Type B pancreatic cell (in vitro differentiated cells): ENCODE measurements at regions not wholly inside any gene's neighbourhood (a gene's known extent, or its start where the extent isn't known, plus 50 kb on each side); places are given as distances from the start of the nearest gene placed in this dataset.

ENCODE experiments used
- DNase-seq: peaks from one replicate; pipeline ENCODE4 v3.0.0; 2021; ENCODE audit warnings: mixed read lengths; ENCODE audit not compliant: unreplicated experiment; ENCODE audit errors: extremely low spot score
- H3K27ac Mint-ChIP-seq: 2 replicates; pipeline ENCODE4 v1.8.0; 2021; ENCODE audit warnings: mild to moderate bottlenecking, mixed read lengths
- H3K27me3 Mint-ChIP-seq: 2 replicates; pipeline ENCODE4 v1.8.0; 2021; ENCODE audit warnings: mixed read lengths
- H3K36me3 Mint-ChIP-seq: 2 replicates; pipeline ENCODE4 v1.8.0; 2021; ENCODE audit warnings: mixed read lengths
- H3K4me1 Mint-ChIP-seq: one replicate; pipeline ENCODE4 v1.8.0; 2021; ENCODE audit warnings: mixed read lengths; ENCODE audit not compliant: unreplicated experiment
- H3K4me3 Mint-ChIP-seq: 2 replicates; pipeline ENCODE4 v1.8.0; 2021; ENCODE audit warnings: mild to moderate bottlenecking, mixed read lengths
- H3K9me3 Mint-ChIP-seq: 2 replicates; pipeline ENCODE4 v1.8.0; 2021; ENCODE audit warnings: mixed read lengths
- TF ChIP-seq, protein P1 (sequence below): fragments of 200-600 bp; sonication (generic); conservative IDR thresholded peaks from 2 replicates; pipeline ENCODE4 v1.5.0; 2021; ENCODE audit warnings: antibody characterized with exemption, mild to moderate bottlenecking

DNA sequence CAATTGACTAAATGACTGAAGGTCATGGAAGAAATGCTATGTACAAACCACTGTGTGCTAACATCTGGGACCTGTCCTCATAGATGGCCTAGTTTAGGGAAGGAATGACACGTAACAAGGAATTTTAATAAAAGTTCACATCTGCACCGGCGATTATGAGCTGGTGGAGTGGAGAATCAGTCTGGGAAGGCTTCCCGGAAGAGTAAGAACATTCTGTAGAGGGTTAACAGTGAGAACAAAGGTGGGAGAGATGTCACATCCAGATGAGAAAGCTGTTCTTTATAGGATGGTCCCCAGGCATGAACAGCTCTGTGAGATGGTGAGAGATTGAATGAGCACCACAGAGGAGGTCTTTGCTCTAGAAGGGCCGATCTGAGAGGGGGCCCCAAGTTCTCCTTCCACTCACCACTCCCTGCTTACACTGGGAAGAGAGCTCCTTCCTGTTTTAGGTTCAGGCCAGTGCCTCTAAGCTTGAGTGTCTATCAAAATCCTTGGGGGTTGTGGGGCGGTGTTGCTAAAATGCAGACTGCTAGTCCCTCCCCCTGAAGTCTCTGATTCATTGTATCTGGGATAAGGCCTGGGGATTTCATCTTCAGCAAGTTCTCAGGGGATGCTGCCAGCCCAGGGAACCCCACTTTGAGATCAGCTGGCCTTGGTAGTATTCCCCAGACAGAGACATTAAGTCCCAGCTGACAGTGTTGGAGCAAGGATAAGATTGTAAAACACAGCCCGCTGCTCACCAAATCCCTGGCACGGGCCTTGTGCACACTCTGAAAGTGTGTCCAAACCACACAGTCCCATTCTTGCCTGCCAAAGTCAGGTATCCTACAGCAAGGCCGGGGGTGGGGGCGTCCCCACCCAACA, 294.7 kb upstream of the MAF start:
- H3K9me3 Mint-ChIP-seq, result peaks cover 6% of the 10 kb centered on the region
- peaks cover 6% of the 10 kb centered on the region for H3K4me1 Mint-ChIP-seq
- no peak overlapping the region for H3K4me3 Mint-ChIP-seq
- H3K27ac Mint-ChIP-seq, result no peak overlapping the region
- TF ChIP-seq, protein P1, sequence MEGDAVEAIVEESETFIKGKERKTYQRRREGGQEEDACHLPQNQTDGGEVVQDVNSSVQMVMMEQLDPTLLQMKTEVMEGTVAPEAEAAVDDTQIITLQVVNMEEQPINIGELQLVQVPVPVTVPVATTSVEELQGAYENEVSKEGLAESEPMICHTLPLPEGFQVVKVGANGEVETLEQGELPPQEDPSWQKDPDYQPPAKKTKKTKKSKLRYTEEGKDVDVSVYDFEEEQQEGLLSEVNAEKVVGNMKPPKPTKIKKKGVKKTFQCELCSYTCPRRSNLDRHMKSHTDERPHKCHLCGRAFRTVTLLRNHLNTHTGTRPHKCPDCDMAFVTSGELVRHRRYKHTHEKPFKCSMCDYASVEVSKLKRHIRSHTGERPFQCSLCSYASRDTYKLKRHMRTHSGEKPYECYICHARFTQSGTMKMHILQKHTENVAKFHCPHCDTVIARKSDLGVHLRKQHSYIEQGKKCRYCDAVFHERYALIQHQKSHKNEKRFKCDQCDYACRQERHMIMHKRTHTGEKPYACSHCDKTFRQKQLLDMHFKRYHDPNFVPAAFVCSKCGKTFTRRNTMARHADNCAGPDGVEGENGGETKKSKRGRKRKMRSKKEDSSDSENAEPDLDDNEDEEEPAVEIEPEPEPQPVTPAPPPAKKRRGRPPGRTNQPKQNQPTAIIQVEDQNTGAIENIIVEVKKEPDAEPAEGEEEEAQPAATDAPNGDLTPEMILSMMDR, result no peak
- peaks cover 3% of the 10 kb centered on the region for H3K27me3 Mint-ChIP-seq
- DNase-seq, result no peak
- H3K36me3 Mint-ChIP-seq, result no peaks in the 10 kb centered on the region

DNA sequence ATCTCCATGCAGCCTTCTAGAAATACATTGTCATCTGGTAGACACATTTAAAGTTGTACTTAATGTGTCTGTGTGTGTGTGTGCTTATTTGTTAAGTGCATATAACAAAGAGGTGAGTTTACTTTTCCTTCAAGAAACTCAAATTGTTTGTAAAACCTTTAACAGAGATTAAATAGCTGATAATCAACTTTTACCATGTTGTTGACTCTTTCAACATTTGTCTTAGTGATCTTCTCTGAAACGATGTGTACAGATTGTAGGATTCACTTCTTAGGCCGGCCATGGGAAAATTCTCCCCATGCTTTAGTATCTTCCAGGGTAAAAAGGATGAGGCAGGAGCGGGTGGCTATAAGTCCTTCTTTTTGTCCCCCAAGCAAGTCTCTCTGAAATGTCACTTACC, 292.9 kb upstream of the MAF start:
- peaks cover 6% of the 10 kb centered on the region for H3K9me3 Mint-ChIP-seq
- H3K36me3 Mint-ChIP-seq, result no peaks in the 10 kb centered on the region
- no peak overlapping the region for H3K27ac Mint-ChIP-seq
- H3K4me1 Mint-ChIP-seq, result peaks cover 6% of the 10 kb centered on the region
- H3K4me3 Mint-ChIP-seq, result no peak overlapping the region
- H3K27me3 Mint-ChIP-seq, result peaks cover 3% of the 10 kb centered on the region
- TF ChIP-seq, protein P1, result no peak
- DNase-seq, result no peak

DNA sequence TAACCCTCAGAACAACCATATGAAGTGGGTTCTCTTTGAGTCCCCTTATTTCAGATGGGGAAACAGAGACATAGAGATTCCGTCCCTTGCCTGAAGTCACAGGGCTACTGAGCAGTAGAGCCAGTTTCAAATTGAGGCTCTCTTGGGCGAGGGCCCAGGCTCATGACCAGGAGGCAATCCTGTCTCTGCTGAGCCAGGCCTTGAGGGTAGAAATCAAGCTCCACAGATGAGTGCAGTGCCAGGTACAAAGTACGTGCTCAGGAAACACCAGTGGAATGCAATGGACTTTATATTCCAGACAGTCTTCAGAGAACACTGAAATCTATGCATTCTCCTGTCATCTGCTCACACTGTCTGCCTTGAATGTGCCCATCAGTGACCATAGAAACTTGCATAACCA, 291.7 kb upstream of the MAF start:
- Mint-ChIP-seq H3K27ac (no peak overlapping the region), H3K4me3 (no peak overlapping the region), H3K36me3 (no peaks in the 10 kb centered on the region), H3K4me1 (no peaks in the 10 kb centered on the region), H3K9me3 (peaks cover 6% of the 10 kb centered on the region), H3K27me3 (peaks cover 3% of the 10 kb centered on the region)
- DNase-seq, result no peak
- TF ChIP-seq, protein P1, result no peak

DNA sequence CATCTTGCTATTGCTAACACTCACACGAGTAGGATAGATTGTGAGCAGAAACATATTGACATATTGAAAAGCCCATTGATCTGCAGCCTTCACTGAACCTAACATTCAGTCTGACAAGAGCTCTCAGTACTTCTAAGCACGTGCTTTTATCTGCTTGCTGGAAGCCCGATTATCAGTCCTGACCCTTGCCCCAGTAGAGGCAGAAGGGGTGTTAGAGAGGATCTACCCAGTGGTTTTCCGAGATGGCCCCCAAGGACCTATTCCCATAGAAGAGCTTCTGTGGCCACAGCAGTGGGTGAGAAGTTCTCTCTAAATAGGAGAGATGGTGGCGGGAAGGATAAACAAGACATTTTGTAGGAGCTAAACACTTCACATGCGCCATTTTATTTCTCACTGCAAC, 290.9 kb upstream of the MAF start:
- TF ChIP-seq, protein P1, result no peak
- DNase-seq, result no peak
- Mint-ChIP-seq H3K36me3 (no peaks in the 10 kb centered on the region), H3K4me3 (no peak overlapping the region), H3K9me3 (peaks cover 6% of the 10 kb centered on the region), H3K27ac (no peak overlapping the region), H3K27me3 (peaks cover 3% of the 10 kb centered on the region), H3K4me1 (no peaks in the 10 kb centered on the region)

DNA sequence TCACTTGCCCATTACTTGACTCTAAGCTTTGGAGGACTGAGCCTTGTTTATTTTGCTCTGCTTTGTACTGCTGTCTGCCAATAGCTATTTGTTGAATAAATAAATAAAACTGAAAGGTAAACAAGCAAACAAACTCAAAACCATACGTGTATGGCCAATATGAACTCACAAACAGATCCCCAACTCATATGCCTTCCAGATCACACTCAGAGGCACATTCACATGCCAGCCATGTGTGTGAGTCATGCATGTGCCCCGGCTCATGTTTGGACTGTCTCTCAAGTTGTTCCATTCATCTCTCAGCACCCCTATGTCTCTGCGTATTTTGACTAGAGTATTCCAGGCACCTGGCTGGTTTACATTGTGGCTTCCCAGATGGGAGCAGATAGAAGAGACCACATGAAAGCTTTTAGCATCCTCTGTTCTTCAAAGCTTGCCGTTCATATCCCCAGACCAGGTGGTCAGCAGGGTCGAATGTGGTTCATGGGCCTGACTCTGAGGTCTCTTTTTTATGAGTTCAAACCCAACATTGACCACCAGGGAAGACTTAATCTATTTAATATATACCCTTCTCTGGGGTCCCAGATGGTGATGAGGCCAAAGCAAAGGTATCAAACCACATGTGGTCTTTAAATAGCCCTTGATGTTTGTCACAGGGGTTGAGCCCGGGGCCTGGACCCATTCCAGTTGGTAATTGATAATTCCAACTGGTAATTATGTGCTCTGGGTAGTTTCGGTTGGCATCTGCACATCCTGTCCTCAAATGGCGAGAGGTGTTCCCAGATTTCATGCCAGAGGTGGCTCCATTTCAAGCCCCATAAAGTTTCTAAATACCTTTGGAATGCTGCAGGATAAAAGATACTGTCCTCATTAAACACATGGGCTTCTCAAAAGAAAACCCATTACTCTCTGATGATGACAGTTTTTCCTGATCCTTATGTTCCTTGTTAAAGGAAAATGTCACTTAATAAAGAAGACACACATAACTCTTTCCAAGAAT, 287.3 kb upstream of the MAF start:
- Mint-ChIP-seq H3K27me3 (peaks cover under 1% of the 10 kb centered on the region), H3K27ac (no peak overlapping the region), H3K36me3 (no peaks in the 10 kb centered on the region), H3K4me1 (no peaks in the 10 kb centered on the region), H3K9me3 (no peaks in the 10 kb centered on the region), H3K4me3 (no peak overlapping the region)
- TF ChIP-seq, protein P1, result no peak
- no peak for DNase-seq
